HG03025 (cell line): ENCODE measurements at regions not wholly inside any gene's neighbourhood (a gene's known extent, or its start where the extent isn't known, plus 50 kb on each side); places are given as distances from the start of the nearest gene placed in this dataset.

Experiments used
- ATAC-seq: cut with Tn5 transposase; IDR thresholded peaks from one replicate; pipeline ENCODE4 v1.9.1; 2021; ENCODE audit warnings: mild to moderate bottlenecking, moderate library complexity; ENCODE audit not compliant: unreplicated experiment, low FRiP score

- ATAC-seq: no peak
Measured at GRCh38 chr15:35654332-35654731, 108.4 kb upstream of the DPH6 start.

DNA sequence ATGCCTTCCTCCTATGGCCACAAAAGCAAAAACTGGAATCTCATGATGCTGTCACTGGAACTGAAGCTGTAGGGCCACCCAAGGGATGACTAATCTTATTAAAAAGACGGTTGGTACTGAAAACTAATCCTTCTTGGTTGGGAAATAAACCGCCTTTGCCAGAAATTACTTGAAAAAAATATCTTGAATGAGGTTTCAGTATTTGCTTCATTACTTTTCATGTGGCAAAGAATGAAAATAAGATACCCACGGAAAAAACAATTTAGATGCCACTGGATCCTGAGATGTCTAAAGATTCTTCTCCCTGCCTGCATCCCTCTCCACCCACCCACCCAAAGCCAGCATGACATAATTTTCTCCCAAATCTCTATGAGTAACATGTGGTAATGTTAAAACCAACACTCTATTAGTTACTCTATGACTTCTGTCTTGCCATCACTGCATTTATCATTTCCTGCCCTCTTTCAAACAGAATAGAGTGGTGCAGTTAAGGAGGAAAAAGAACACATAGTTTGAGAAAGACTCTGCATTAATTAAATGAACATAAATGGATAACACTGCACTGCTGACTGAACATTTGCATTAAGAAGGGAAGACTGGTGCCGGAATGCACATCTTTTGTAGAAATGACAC, 111.8 kb upstream of the DPH6 start:
- no peak for ATAC-seq

GRCh38 chr15:35663956-35664355, 118.0 kb upstream of the DPH6 start:
- ATAC-seq: no peak

DNA sequence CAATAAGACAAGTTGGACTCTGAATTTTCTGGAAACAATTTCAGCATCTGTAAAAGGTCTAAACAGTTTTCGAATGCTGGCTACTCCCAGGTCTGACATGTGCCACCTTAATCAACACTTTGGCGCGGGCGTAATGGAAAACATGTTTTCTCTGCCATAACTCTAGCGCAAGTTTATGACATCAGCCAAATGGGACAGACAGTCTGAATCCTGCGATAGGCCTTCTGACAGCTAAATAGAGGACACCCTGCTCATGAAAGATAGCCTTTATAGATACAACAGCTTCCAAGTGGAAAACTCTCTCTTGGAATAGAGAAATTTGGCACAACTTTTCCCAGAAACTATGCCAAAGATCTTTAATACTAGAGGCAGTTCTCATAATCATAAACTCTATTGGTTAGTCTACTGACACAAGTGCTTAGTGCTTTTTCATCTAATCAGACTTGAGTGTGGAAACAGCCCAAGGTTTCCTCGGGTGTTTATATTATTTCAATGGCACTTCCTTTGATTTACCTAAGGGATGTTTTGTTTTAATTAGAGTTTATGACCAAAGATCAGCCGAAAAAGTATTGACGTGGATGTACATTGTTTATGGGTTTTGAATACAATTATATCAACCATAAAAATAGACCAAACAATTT, 120.1 kb upstream of the DPH6 start:
- ATAC-seq: no peak

DNA sequence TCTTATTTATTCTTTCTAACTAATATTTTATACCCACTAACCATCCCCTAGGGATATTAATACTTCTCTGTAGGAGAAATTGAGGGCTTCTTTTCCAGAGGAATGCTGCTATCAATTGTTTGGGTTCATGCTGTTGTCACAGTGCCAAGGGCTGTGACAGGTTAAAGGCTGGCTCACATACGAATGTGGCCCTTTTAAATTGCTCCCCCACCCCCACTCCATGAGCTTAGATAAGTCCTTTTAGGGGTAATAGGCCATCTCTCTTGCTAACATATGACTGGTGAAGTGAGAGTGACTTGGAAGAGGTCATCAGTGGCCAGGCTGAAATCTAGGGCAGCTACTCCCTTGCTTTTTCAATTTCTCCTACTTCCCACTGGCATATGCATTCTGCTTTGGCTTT, 121.9 kb upstream of the DPH6 start:
- ATAC-seq: no peak

DNA sequence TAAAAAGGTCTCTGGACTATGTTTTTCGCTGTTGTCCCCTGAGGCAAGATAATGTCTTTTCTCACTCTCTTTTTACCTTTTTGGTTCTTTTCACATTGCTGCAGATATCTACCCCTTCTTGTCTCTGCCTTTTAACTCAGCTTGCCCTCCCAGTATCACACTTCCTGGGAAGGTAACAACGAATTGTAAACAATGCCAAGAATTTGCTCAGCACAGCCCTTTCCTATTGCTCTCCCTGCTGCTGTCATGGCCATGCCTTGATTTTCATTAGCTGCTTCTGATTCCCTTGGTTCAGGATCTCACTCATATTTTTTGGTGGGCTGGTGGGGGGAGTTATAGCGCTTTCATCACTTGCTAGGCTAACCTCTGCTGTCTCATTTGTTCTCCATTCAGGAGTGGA, 123.1 kb upstream of the DPH6 start:
- ATAC-seq: no peak

- ATAC-seq: no peak
Measured at GRCh38 chr15:35669432-35670045, 123.6 kb upstream of the DPH6 start.

DNA sequence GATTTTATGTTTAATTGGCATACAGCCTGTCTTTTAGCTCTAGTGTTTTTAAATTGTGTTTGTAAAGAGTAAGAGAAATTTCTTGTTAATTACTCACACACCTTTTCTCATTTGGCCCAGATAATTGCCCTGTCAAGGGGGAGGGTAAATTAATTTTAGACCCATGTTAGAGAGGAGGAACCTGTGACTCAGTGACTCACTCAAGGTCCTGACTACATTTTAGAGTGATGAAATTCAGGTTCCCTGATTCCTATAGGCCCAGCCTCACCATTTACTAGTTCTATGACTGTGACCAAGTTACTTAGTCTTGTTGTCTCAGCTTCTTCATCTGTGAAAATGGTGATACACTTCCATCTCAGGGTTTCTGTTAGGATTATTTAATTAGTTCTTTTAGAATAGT, 125.2 kb upstream of the DPH6 start:
- ATAC-seq: no peak

DNA sequence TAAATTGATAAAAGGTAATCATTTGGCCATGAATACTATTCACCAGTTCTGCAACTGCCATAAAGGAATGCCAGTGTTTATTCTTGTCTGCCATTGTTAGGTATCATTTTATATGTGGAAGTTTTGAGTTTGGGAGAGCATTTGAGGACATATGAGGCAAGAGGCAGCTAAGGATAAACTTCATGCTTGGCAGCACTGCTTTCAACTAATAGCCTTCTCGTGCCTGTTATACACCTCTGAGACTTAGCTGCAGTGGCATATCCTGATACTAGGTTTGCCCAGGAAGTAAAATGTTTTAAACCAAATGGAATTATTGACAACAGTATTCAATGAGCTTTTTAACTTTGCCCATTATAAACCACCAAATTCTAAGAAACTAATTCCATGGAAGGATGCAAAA, 126.0 kb upstream of the DPH6 start:
- ATAC-seq: no peak

GRCh38 chr15:35673093-35673684, 127.2 kb upstream of the DPH6 start:
- no peak for ATAC-seq

DNA sequence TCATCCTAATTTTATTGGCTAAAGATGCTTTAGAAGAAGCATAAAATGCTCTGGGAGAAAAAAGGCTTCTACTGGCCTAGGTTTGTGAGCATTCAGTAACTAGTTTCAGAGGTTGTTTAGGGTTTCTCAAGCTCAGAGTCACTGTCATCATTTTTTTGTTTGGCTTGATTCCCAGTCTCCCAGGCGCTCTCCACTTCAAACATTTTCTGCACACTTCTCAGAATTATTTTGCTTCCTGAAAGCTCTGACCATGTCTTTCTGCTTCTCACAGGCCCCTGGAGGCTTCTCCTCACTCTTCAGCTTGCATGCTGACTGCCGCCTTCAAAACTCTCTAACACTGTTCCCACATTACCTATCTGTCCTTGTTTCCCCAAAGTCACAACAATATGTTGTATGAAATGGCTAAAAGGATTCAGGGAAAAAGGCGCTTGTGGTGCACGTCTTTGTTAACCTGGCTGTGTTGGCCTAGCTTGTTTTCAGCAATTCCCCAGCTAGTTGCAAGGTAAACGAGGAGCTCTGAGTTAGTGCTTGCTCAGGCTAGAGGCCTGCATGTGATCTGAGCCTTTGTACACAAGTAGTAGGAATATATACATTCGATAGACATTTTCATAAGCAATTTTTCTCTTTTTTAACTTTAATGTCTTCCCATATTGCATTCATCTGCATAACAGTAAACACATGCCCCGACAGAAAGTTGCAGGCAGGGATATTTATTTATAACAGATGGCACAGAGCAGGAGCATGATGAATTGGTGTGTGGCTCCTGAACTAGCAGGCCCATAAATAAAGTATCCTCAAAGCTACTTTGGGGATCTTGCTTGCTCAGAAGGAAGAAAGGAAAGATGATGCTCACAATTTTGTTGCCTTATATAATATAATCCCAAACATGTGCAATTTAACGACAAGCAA, 129.2 kb upstream of the DPH6 start:
- no peak for ATAC-seq

GRCh38 chr15:35678774-35679173, 132.8 kb upstream of the DPH6 start:
- no peak for ATAC-seq

- no peak for ATAC-seq
Measured at GRCh38 chr15:35679186-35679585, 133.2 kb upstream of the DPH6 start.

- ATAC-seq: no peak
Measured at GRCh38 chr15:35680951-35681350, 135.0 kb upstream of the DPH6 start.

DNA sequence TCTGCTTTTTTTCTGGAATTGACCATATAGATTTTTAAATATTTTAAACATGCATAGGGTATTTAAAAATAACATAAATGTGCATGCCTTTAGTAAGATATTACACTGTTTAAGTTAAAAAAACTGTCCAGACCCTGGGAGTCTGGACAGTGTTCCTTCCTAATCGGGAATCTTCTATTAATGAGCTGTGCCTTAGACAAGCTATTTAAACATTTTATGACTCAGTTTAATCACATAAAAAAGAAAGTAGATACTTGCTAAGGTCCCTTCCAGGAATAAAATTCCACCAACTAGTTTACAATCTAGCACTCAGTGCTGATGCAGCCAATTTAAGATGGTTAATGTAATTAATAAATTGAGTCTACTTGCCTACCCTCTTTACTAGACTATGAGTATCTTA, 140.4 kb upstream of the DPH6 start:
- no peak for ATAC-seq

DNA sequence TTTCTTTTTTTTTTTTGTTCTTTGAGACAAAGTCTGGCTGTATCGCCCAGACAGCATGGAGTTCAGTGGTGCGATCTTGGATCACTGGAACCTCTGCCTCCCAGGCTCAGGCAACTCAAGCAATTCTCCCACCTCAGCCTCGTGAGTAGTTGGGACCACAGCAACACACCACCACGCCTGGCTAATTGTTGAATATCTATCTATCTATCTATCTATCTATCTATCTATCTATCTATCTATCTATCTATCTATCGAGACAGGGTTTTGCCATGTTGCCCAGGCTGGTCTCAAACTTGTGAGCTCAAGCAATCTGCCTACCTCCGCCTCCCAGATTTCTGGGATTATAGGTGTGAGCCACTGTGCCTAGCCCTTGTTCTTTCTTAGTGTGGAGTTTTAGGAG, 143.3 kb upstream of the DPH6 start:
- no peak for ATAC-seq

- ATAC-seq: no peak
Measured at GRCh38 chr15:35690089-35690488, 144.1 kb upstream of the DPH6 start.

GRCh38 chr15:35690698-35691116, 144.7 kb upstream of the DPH6 start:
- no peak for ATAC-seq

GRCh38 chr15:35691173-35691761, 145.3 kb upstream of the DPH6 start:
- ATAC-seq: no peak
